GM12878 (cell line): ENCODE measurements at regions not wholly inside any gene's neighbourhood (a gene's known extent, or its start where the extent isn't known, plus 50 kb on each side); places are given as distances from the start of the nearest gene placed in this dataset.

Source experiments
- ATAC-seq: fragments of 200-7000 bp; cut with Tn5 transposase; 3 replicates; pipeline ENCODE4 v1.9.1; 2020; ENCODE audit warnings: mild to moderate bottlenecking, moderate library complexity
- BruUV-seq: library from RNA; stranded (reverse); fragments of 400-500 nt; replicated peaks from 2 replicates; lab custom pipeline; 2021; lab: Mats Ljungman, UMichigan
- CTCF ChIA-PET: fragments of 300-600 bp; sonication (Branson Sonifier 250); formaldehyde crosslinking; extraction: SDS; loops from one replicate; lab custom pipeline; 2021; ENCODE audit warnings: inconsistent platforms; lab: Yijun Ruan, JAX
- POLR2A ChIA-PET: fragments of 350-600 bp; formaldehyde crosslinking; extraction: SDS; loops from one replicate; lab custom pipeline; 2021; ENCODE audit warnings: inconsistent platforms; lab: Charles Lee
- RAD21 ChIA-PET: fragments of 300-600 bp; sonication (Branson Sonifier 250); formaldehyde crosslinking; loops from one replicate; lab custom pipeline; 2023; ENCODE audit warnings: antibody characterized with exemption; ENCODE audit not compliant: unreplicated experiment; lab: Charles Lee
- SMC1A ChIA-PET: fragments of 300-600 bp; sonication (Branson Sonifier 250); formaldehyde crosslinking; loops from one replicate; lab custom pipeline; 2023; ENCODE audit not compliant: unreplicated experiment, uncharacterized antibody; lab: Charles Lee
- DNase-seq: peaks from one replicate; pipeline ENCODE4 v3.0.0-alpha.2; 2011; ENCODE audit warnings: low read depth, low spot score
- FAIRE-seq: peaks from 3 replicates; lab custom pipeline; 2011; peaks lifted over from hg19 to GRCh38; lab: Jason Lieb, UNC
- H2AFZ ChIP-seq: 2 replicates; pipeline ENCODE4 v1.6.0; 2011; ENCODE audit warnings: low read depth, low read length, control low read depth; ENCODE audit not compliant: control insufficient read depth
- H3K27ac ChIP-seq: 2 replicates; pipeline ENCODE4 v1.5.1; 2011; ENCODE audit warnings: control low read depth; ENCODE audit not compliant: control insufficient read depth, insufficient read depth
- H3K27me3 ChIP-seq, 2 experiments: replicated peaks in 1 of 2; 2 replicates each; pipeline versions ENCODE4 v1.6.0 to v1.6.1; 2011; ENCODE audit warnings: low read length in 1 of 2; ENCODE audit not compliant: control insufficient read depth in 2 of 2, insufficient read depth in 2 of 2
- H3K36me3 ChIP-seq, 2 experiments: 2 replicates each; pipeline ENCODE4 v1.5.1; 2011; ENCODE audit warnings: low read length in 1 of 2; ENCODE audit not compliant: control insufficient read depth in 2 of 2, insufficient read depth in 2 of 2
- H3K4me1 ChIP-seq: 2 replicates; pipeline ENCODE4 v1.6.1; 2011; ENCODE audit warnings: mild to moderate bottlenecking, low read length, moderate library complexity, mixed read lengths; ENCODE audit not compliant: control insufficient read depth, insufficient read depth
- H3K4me2 ChIP-seq: 2 replicates; pipeline ENCODE4 v1.6.0; 2011; ENCODE audit warnings: control low read depth; ENCODE audit not compliant: control insufficient read depth, insufficient read depth
- H3K4me3 ChIP-seq: fragments of 200-600 bp; sonication (generic); 2 replicates; pipeline ENCODE4 v1.5.1; 2016
- H3K79me2 ChIP-seq: 2 replicates; pipeline ENCODE4 v1.6.0; 2011; ENCODE audit warnings: low read length; ENCODE audit not compliant: control insufficient read depth, insufficient read depth
- H3K9ac ChIP-seq: 2 replicates; pipeline ENCODE4 v1.8.0; 2011; ENCODE audit warnings: low read length, control low read depth, mixed read lengths; ENCODE audit not compliant: control insufficient read depth, insufficient read depth
- H3K9me3 ChIP-seq: replicated peaks from 3 replicates; pipeline ENCODE4 v1.5.1; 2011; ENCODE audit warnings: mild to moderate bottlenecking, low read length; ENCODE audit not compliant: control insufficient read depth, insufficient read depth
- H4K20me1 ChIP-seq: 2 replicates; pipeline ENCODE4 v1.6.0; 2011; ENCODE audit not compliant: control insufficient read depth, insufficient read depth
- BHLHE40 ChIP-seq, 2 experiments: fragments of 450-650 bp in 1 of 2; IDR thresholded peaks; 2 replicates each; pipeline ENCODE4 v1.6.1; 2011 to 2017; ENCODE audit warnings: low read depth in 2 of 2, borderline replicate concordance in 1 of 2, improper control_type of control experiment in 1 of 2, low read length in 1 of 2, mild to moderate bottlenecking in 1 of 2
- CBX3 ChIP-seq: fragments of 200-600 bp; sonication (generic); IDR thresholded peaks from 2 replicates; pipeline ENCODE4 v1.6.1; 2016; ENCODE audit warnings: low read depth, borderline replicate concordance
- CHD1 ChIP-seq: IDR thresholded peaks from 2 replicates; pipeline ENCODE4 v1.6.1; 2012; ENCODE audit warnings: low read depth, low read length, improper control_type of control experiment
- JUNB ChIP-seq: IDR thresholded peaks from 2 replicates; pipeline ENCODE4 v1.6.1; 2016; ENCODE audit warnings: antibody characterized with exemption, mild to moderate bottlenecking
- JUND ChIP-seq: IDR thresholded peaks from 2 replicates; pipeline ENCODE4 v1.6.1; 2012; ENCODE audit warnings: low read depth, mild to moderate bottlenecking, low read length, improper control_type of control experiment, moderate library complexity
- NFYB ChIP-seq: IDR thresholded peaks from 2 replicates; pipeline ENCODE4 v1.6.1; 2011; ENCODE audit warnings: low read depth, mild to moderate bottlenecking, low read length, improper control_type of control experiment, moderate library complexity; ENCODE audit not compliant: insufficient read depth
- ZNF24 ChIP-seq: fragments of 450-650 bp; IDR thresholded peaks from 2 replicates; pipeline ENCODE4 v1.6.1; 2017; ENCODE audit warnings: antibody characterized with exemption, mild to moderate bottlenecking
- ZZZ3 ChIP-seq: IDR thresholded peaks from 2 replicates; pipeline ENCODE4 v1.6.1; 2011; ENCODE audit warnings: low read depth; ENCODE audit not compliant: control insufficient read depth, insufficient read length
- WGBS: methylation state at CpG from one replicate; pipeline ENCODE4 v1.1.6; 2016; ENCODE audit warnings: low lambda C conversion rate; ENCODE audit not compliant: insufficient replicate concordance, insufficient coverage; ENCODE audit errors: missing lambda C conversion rate; 5-methylcytosine and 5-hydroxymethylcytosine counted together
- in situ Hi-C: fragments of 300-500 bp; cut with MboI; formaldehyde crosslinking; loops from 9 replicates; pipeline ENCODE4 v1.14.3; 2018; ENCODE audit warnings: mixed read lengths
- intact Hi-C: fragments of 100-400 bp; cut with micrococcal nuclease; formaldehyde crosslinking; loops from one replicate; pipeline ENCODE4 v1.14.2; 2022; ENCODE audit not compliant: unreplicated experiment
- TF ChIP-seq, protein P1 (sequence below): IDR thresholded peaks from 2 replicates; pipeline ENCODE4 v1.6.1; 2011; ENCODE audit warnings: low read depth, mild to moderate bottlenecking, low read length, moderate library complexity, borderline replicate concordance; ENCODE audit errors: extremely low read depth

- 12% methylated on average over 5 of the region's 5 CpGs for WGBS
- Histone ChIP-seq H3K79me2 (no peaks in the 10 kb centered on the region), H3K4me2 (no peak overlapping the region), H3K27ac (no peak overlapping the region), H4K20me1 (no peaks in the 10 kb centered on the region), H3K36me3 (no peaks in the 10 kb centered on the region), H2AFZ (no peak overlapping the region), H3K27me3 (no peaks in the 10 kb centered on the region), H3K4me1 (no peaks in the 10 kb centered on the region), H3K9ac (no peak overlapping the region), H3K4me3 (no peak overlapping the region), H3K9me3 (no peaks in the 10 kb centered on the region)
- RAD21 ChIA-PET = no interaction called here
- intact Hi-C loops (no loop called here), in situ Hi-C loops (no loop called here)
- no peak for DNase-seq
- CTCF ChIA-PET = no interaction called here
- FAIRE-seq = no peak
- BruUV-seq = no TSS peak
- SMC1A ChIA-PET = no interaction called here
- no peak for ATAC-seq
- TF ChIP-seq JUND = no peak
- TF ChIP-seq CBX3 = no peak
- TF ChIP-seq JUNB = no peak
- TF ChIP-seq NFYB = no peak
- no peak for TF ChIP-seq ZNF24
- TF ChIP-seq CHD1 = no peak
- no peak for TF ChIP-seq BHLHE40 (IDR thresholded peaks at IDR 0.05; ENCODE audit: borderline replicate concordance in 1 of 2, low read depth in 2 of 2, low read length in 1 of 2)
- TF ChIP-seq, protein P1, sequence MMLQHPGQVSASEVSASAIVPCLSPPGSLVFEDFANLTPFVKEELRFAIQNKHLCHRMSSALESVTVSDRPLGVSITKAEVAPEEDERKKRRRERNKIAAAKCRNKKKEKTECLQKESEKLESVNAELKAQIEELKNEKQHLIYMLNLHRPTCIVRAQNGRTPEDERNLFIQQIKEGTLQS = no peak
- no peak for TF ChIP-seq ZZZ3
- POLR2A ChIA-PET = no interaction called here
Measured at GRCh38 chr13:104196611-104197010, 1130.4 kb upstream of the SLC10A2 start.
